ENCODE measurements at regions not wholly inside any gene's neighbourhood (a gene's known extent, or its start where the extent isn't known, plus 50 kb on each side); places are given as distances from the start of the nearest gene placed in this dataset.

GRCh38 chr7:112624416-112624815 is 143.6 kb downstream of the LSMEM1 start:
- TF ChIP-seq CTCF (IDR thresholded peaks at IDR 0.05; ENCODE audit: low read depth, low read length, poor library complexity, severe bottlenecking): no peak
- no peak for TF ChIP-seq EZH2phosphoT487 (IDR thresholded peaks at IDR 0.05; ENCODE audit: borderline replicate concordance, low read length)
